Anterior cingulate cortex (tissue), 58 donors: ENCODE measurements at regions not wholly inside any gene's neighbourhood (a gene's known extent, or its start where the extent isn't known, plus 50 kb on each side); places are given as distances from the start of the nearest gene placed in this dataset.

Source experiments
- DNase-seq, 58 donors: peaks; one replicate each; lab custom pipeline; 2025; lab: John Stamatoyannopoulos, UW

DNA sequence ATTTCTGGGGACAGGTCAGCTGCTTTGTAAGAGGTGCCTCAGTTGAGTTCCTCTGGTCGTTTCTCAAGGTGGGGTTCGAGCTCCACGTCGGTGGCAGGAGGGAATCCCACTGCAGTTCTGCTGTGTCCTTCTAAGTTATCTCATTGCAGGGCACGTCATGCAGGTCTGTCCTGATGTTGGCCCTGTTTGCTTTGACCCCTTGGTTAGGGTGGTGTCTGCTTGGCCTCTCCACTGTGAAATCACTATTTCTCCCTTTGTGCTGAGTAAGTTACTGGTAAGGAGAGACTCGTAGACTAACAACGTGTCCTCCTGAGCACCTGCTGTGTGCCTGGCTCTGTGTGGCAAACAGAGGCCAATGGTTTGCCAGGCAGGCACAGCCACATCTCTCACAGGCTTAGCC, 372.9 kb upstream of the ZMIZ1 start:
- no peak for DNase-seq

DNA sequence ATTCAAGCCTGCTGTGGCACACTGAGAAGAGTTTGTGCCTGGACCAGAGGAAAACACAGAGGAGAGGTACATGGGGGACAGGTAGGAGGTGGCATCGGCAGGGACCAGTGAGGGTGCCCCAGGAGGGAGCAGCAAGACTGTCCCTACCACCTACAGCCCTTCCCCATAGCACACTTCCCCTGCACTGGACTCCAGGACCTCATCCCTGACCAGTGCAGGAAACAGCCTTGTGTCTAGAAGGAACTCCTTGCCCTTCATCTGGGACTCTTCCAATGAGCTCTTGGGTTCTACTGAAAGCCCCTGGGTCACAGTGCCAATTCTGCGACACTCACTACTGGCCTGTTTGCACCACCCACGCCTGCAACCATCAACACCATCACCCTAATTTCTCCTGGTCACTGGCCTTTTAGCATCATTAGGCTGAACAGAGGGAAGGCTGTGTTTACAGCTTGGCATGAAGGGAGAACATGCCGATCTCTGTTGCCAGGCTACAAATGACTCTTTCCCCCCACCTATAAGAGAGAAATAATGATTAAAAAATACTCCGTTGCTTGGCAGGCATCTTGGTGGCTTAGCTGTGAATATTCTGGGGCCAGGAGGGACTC, 371.9 kb upstream of the ZMIZ1 start:
- DNase-seq, result peak in 5 of 58 donors; percentile 8 to 49 (median 24)

DNA sequence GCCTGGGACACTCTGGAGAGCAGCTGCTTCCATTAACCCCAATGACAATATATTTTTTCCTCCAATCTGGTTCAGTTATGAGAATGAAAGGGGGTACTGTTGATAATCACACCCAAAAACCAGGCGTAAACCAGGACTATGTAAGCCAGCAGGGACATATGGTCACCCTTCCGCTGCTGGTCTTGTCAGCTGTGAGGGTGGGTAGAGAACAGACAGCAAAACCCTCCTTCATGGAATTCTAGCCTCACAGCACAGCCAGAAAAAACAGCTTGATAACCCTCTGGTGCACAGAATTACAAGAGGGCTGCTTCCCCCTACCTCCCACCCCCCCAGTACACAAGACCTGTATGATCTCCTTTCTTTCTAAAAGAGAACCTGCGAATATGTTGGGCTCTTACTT, 368.8 kb upstream of the ZMIZ1 start:
- DNase-seq, result peak in 1 of 58 donors; percentile 4

DNA sequence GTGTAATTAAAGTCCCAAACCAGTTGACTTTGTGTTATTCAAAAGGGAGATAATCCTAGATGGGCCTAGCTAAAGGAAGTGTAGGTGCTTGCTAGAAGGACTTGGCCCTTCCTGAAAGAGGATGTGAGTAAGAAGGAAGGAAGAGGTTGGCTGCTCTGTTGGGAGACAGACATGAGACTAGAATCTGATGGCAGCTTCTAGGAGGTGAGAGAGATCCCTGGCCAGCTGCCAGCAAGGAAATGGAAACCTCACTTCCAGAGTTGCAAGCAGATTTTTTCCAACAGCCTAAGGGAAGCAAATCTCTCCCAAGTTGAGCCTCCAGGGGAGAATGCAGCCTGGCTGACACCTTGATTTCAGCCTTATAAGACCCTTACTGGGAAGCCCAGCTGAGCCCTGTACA, 368.4 kb upstream of the ZMIZ1 start:
- DNase-seq, result peak in 8 of 58 donors; percentile 2 to 19 (median 10)

DNA sequence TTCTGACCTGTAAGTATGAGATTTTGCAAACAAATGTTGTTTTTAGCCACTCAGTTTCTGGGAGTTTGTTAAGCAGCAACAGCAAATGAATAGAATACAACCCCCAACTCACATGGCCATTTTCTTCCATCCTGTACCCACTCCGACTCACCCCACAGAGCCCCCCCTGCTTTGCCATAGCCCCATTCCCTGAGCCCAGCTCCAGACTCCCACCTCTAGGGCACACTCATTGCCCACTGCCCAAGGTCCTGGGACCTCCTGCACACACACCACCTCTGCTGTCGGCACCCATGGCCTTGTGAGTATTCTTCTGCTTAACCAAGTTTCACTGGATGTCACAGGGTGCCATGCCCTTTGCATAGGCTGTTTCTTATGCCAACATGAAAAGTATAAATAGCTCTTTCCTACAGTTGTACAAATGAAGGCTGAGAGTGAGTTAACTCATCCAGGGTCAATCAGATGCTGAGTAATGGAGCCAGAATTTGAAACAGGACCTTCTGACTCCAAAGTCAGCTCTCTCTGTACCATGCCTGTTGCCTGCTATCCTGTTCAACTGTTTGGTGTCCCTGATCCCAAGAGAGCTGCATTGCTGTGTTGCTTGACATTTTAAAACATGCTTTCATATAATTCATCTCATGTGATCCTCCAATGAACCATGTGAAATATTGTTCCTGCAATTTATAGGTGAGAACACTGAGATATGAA, 367.8 kb upstream of the ZMIZ1 start:
- peak in 1 of 58 donors; percentile 4 for DNase-seq

DNA sequence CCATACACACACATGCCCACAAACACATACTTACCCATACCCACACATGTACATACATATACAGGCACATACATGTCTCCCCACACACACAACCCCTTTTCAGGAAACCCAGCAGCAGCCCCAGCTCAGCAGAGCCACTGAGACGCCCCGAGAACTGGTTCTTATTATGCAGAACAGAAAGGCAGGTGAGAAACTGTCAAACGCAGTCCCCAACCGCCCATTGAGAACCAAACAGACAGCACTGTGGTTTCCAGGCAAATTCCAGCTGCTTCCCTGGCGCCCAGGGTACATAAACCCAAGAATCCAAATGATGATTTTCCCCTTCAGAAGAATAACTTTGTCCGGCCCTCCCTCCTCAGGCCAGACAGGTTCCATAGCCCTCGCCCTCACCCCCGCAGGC, 366.6 kb upstream of the ZMIZ1 start:
- DNase-seq, result no peak

DNA sequence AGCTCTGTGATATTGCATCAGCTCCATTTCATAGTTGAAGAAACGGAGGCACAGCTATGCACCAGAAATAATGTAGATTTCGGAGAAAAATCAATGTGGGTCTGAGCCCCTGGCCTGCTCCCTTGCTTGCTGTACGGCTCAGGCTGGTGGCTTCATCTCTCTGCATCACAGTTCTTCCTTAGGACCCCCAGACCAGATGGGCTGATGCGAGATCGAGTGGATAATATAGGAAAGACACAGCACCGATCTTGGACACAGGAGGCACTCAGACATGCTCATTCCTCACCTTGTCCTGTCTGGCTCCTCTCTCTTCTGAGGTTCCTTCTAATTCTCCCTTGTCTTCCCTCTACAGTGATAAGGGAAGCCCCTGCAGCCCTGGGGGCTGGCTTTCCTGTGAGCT, 365.9 kb upstream of the ZMIZ1 start:
- DNase-seq, result no peak

DNA sequence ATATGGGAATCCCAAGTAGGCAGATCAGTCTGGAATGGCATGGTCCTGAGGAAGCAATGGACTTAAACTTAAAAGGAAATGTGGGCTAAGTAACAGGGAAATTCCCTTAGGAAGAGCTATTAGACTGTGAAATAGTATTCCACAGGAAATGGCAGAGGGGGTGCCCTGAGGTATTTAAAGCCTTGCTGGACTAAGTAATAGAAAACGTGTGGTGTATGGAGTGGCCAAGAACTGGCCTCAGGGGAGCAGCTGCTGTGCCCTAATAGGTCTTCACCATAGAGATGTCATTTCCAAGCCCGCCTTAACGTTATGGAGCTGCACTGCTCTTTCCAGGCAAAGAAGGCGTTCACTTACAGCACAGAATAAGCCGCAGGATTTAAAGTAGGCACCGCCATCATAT, 365.2 kb upstream of the ZMIZ1 start:
- no peak for DNase-seq

DNA sequence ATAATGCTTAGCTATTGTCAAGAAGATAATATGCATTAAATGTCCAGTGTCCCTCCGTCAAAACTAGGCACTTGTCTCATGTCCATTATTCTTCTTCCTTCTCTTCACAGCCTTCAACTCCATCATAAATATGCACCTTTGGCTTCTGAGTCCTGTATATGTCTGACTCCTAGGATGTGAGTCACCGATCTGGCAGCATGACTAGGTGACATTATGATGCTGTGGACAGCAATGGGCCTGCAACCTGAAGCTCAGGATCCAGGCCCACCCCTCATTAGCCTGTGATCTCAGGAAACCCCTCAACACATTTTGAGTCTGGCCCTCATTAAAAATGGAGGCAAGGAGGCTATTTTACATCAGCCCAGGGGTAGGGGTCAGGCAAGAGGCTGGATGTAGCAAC, 362.5 kb upstream of the ZMIZ1 start:
- no peak for DNase-seq

DNA sequence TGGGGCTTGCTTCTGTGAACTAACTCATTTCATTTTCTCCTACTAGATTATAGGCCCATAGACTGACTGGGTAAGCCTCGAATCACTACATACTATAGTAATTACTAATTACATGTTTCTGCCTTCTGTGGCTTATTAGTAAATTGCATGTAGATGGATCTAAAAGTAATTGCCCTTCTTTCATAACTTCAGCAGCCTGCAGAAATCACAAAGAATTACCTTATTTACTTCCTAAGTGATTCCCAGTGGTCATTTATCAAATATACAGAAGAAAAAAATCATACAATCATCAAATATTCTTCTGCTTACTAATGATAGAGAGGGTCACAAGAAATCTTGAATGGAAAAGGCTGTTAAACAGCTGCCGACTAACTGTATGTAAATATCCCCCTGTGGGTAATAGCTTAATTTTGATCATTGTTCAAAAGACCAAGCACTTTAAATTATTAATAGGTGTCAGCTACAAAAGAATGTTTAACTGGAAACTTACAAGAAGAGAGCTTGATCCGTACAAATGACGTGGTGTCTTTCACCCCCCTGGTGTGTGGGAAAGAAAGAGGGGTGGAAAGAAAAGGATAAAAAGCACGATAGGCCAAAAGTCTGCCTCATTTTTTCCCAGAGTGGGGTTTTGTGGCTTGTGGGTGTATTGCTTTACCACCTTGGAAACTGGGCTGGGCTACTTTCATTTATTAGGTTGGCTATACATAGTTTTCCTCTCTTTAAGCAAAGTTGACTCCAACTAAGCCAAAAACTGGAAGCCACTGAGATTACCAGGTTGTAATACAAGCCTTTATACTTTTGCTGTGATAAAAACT, 361.8 kb upstream of the ZMIZ1 start:
- DNase-seq, result no peak

DNA sequence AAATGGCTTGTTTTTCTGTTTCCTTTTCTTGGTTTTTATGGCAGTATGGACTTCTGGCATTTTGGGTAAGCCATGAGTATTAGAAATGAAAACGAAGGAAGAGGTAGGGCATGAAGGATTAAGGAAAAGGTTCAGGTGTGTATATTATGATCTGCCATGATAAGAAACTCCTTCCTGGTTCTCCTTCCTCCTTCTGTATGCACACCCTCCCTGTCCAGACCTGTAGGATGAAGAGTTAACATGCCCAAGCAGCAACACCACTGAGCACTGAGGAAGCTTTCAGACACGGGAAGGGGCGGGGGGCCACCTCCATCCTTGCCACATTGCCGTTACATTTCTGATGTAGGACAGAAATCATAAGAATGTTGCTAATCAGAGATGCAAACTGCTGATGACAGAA, 361.0 kb upstream of the ZMIZ1 start:
- no peak for DNase-seq

DNA sequence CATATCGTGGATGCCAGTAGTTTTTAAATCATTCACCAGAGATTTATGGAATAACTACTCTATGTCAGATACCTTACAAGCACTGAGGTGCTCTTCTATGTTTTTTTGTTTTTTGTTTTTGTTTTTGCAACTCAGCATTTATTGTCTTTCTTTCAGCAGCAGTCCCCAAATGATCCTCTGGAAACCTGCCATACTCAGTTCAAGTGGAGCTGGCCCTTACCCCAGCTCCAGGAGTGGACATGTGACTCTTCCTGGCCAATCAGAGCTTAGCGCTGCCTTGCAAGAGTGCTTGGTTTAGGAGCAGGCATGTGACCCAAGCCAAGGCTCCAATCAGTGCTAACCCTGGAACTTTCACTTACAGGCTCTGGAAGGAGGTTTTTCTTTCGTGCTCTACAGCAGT, 356.6 kb upstream of the ZMIZ1 start:
- peak in 22 of 58 donors; percentile 7 to 63 (median 23) for DNase-seq

DNA sequence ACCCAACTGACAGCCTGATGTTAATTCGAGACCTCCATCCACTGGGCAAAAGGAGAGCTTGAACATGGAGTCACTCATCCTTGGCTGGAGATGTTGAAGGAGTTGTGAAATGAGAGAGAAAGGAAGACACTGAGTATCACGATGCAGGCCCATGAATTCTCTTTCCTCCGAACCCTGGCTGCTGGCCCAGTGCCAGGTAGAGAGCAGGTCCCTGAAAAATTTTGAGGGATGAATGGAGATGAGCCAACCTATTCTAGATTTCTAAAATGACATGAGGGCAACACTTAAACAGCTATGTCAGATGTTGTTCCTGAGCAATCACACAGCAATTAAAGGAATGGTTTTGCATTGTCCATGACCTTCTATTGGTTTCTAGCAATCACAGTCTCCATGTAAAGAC, 355.1 kb upstream of the ZMIZ1 start:
- DNase-seq, result no peak

DNA sequence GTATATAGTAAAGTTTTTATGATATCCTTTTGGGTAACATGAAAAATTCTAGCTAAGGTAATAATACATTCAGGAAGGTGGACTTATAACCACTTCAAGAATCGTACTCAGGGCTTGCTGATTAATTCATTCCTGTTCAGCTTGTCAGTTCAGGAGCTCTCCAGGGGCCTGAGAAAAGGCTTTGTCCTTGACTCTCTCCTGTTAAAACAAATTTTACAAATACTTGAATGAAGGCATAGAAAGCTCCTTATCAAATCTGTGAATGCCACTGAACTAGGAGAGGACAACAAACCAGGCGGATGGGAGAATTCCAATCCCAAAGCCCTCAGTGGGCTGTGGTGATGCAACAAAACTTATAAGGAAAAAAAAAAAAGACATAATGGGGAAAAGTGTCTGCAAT, 354.5 kb upstream of the ZMIZ1 start:
- DNase-seq, result no peak

DNA sequence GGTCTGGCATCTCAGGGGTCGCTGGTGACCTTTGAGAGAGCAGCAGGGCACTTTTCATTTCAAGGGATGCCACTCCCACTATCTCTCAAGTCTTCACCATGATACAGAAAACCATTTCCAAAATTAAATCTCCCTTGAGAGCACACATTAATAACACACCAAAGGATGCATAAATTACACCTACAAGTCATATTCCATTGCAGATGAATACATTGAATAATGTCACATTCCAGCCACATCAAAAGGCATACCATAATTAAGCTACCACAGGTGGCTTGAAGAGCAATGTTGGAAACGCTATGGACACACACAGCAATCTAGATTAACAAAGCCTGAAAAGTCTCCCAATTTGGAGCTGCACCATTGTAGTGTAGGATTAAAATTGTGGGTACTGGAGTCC, 353.3 kb upstream of the ZMIZ1 start:
- no peak for DNase-seq

DNA sequence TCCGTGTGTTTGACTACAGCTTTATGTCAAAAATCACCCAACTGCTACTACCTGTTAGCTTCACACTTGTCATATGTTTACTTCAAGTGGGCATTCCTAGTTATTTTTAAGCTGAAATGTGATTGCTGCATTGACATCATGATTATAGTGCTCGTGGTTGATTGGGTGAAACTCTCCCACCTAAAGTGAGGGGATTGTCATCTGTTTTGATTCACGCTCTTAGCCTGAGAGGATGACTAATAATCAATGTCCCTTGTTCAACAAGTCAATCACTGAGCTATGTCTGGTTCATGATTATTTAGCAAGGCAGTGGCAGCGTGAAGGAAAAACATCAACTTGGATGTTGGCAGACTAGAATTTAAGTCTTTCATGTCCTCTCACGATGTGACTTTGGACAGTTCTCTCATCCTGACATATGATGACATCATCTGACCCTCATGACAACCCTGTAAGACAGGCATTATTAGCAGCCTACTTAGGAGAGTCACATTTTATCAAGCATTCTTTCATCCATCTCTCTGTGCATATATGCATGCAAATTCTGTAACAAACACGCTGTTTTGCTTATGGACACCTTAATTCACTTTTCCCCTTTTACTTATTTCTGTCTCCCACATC, 352.6 kb upstream of the ZMIZ1 start:
- DNase-seq, result no peak

DNA sequence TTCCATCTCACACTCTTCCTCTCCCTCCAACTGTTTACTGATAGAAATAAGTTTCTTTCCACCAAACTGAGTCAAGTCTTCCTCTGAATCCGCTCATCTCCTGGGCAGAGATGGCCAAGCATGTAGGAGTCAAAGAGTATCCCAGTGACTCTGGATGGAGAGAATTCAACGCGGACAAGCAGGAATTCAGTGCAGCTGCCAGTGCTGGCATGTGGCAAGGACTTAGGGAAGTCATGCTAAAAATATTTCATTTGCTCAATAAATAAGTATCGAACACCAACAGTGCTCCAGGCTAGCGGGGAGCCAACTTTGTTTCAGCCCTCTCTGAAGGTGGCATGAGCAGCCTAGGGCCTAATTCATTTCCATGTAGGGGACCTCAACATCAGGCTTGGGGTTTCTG, 351.6 kb upstream of the ZMIZ1 start:
- no peak for DNase-seq

DNA sequence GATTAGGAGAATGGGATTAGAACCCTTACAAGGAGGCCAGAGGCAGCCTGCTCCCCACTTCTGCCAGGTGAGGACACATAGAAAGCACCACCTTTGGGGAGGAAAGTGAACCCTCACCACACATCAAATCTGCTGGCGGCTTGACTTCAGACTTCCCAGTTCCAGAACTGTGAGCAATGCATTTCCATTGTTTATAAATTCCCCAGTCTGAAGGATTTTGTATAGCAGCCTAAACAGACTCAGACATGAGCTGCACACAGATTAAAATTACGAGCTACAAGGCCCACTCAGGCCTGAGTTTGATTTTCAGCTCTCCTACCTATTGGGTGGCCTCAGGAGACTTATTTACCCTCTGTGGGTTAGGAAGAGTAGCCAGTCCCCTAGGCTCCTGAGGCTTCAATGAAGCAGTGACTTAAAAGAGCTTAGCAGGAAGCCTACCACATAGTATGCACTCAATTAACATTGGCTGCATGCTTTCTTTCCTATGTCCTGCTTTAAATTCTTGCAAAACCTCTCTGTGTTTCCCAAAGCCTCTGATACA, 350.7 kb upstream of the ZMIZ1 start:
- no peak for DNase-seq

DNA sequence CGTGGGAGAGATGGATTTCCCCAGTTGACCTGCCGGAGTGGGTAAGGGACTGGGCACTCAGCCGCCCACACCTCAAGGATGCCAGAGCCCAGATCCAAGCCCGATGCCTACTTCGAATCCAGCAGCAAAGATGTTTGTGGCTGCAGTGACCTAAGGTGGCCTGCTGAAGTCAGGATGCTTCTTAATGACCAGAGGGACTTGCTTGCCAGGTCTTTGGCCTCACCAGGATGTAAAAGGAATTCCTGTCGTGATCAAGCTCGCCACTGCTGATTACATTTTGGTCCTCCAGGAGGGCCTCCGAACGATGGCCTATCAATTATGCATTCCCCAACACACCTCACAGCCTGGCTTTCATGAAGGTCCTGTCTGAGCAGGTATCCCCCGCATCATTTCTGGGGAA, 349.5 kb upstream of the ZMIZ1 start:
- DNase-seq, result no peak

DNA sequence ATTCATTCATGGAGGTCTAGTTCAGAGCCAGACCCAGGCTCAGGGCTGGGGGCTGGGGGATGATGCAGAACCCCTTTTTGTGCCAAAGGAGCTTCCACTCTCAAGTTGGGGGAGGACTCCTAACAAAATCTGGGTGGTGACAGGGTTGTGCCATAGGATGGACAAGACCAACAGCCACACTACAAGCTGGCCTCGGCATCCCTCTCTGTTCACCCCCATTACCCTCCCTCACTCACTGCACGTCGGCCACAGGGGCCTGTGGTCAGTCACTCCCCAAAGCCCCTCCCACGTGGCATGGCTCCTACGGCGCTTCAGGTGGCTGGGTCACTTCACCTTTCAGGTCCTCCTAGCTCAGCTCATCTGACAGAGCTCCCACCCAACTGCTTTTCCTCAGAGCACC, 348.7 kb upstream of the ZMIZ1 start:
- DNase-seq, result no peak

DNA sequence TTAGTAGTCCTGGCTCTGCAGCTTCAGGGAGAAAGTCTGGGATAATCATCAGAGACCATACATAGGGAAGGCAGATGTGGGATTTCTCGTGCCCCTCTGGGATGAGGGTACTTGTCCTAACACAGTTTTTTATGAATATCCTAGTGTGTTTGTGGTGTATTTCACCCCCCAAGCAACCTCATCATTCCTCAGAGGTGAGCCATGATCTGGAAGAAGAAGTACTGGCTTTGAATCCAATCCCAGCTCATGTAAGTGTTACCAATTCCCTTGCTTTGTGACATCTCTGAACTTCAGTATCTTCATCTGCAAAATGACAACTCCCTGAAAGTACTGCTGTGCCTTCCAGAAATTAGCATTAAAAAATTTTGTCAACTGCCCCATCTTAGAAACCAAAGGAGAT, 347.5 kb upstream of the ZMIZ1 start:
- no peak for DNase-seq
